DOHH2 (cell line): ENCODE measurements at regions not wholly inside any gene's neighbourhood (a gene's known extent, or its start where the extent isn't known, plus 50 kb on each side); places are given as distances from the start of the nearest gene placed in this dataset.

Source experiments
- H3F3A ChIP-seq: fragments of 200-600 bp; sonication (generic), shearing (Covaris generic); 2 replicates; pipeline ENCODE4 v1.6.0; 2016; ENCODE audit warnings: antibody characterized with exemption, mild to moderate bottlenecking; ENCODE audit not compliant: control insufficient read depth, insufficient read depth
- H3K27ac ChIP-seq: fragments of 200-600 bp; sonication (generic); 2 replicates; pipeline ENCODE4 v1.5.1; 2014; ENCODE audit warnings: low read depth, mild to moderate bottlenecking, low read length, moderate library complexity
- H3K27me3 ChIP-seq: fragments of 200-600 bp; sonication (generic); 2 replicates; pipeline ENCODE4 v1.6.1; 2014; ENCODE audit warnings: mild to moderate bottlenecking, low read length, mixed read lengths; ENCODE audit not compliant: control insufficient read depth
- H3K36me3 ChIP-seq: fragments of 200-600 bp; sonication (generic); 2 replicates; pipeline ENCODE4 v1.6.1; 2014; ENCODE audit warnings: mild to moderate bottlenecking, low read length, moderate library complexity, mixed read lengths; ENCODE audit not compliant: control insufficient read depth
- H3K4me1 ChIP-seq: fragments of 200-600 bp; sonication (generic); 2 replicates; pipeline ENCODE4 v1.6.1; 2014; ENCODE audit warnings: mild to moderate bottlenecking, low read length, mixed read lengths; ENCODE audit not compliant: control insufficient read depth
- H3K4me2 ChIP-seq: fragments of 200-600 bp; sonication (generic); 2 replicates; pipeline ENCODE4 v1.6.0; 2014; ENCODE audit warnings: mild to moderate bottlenecking, low read length, moderate library complexity
- H3K4me3 ChIP-seq: fragments of 200-600 bp; sonication (generic); 2 replicates; pipeline ENCODE4 v1.5.1; 2014; ENCODE audit warnings: mild to moderate bottlenecking, low read length, mixed read lengths
- H3K79me2 ChIP-seq: fragments of 200-600 bp; sonication (generic); 2 replicates; pipeline ENCODE4 v1.6.1; 2014; ENCODE audit warnings: mild to moderate bottlenecking, low read length, mixed read lengths; ENCODE audit not compliant: control insufficient read depth
- H3K9me2 ChIP-seq: fragments of 200-600 bp; sonication (generic); replicated peaks from 2 replicates; pipeline ENCODE4 v1.6.1; 2014; ENCODE audit warnings: mild to moderate bottlenecking, low read length, mixed read lengths; ENCODE audit not compliant: control insufficient read depth
- H3K9me3 ChIP-seq: fragments of 200-600 bp; sonication (generic); 2 replicates; pipeline ENCODE4 v1.6.1; 2014; ENCODE audit warnings: antibody characterized with exemption, low read length, mixed read lengths; ENCODE audit not compliant: control insufficient read depth, insufficient read depth
- H4K20me1 ChIP-seq: fragments of 200-600 bp; sonication (generic); 2 replicates; pipeline ENCODE4 v1.6.0; 2014; ENCODE audit warnings: low read depth, mild to moderate bottlenecking, antibody characterized with exemption, low read length, moderate library complexity; ENCODE audit not compliant: control insufficient read depth, insufficient read depth
- CTCF ChIP-seq: fragments of 200-600 bp; sonication (generic); IDR thresholded peaks from one replicate; pipeline ENCODE4 v1.5.1; 2014; ENCODE audit warnings: antibody characterized with exemption, mild to moderate bottlenecking, low read depth, low read length; ENCODE audit not compliant: poor library complexity, severe bottlenecking
- EZH2phosphoT487 ChIP-seq: fragments of 200-600 bp; sonication (generic); IDR thresholded peaks from 2 replicates; pipeline ENCODE4 v1.6.1; 2017; ENCODE audit warnings: borderline replicate concordance, mild to moderate bottlenecking, antibody characterized with exemption, low read length, moderate library complexity, mixed read lengths

DNA sequence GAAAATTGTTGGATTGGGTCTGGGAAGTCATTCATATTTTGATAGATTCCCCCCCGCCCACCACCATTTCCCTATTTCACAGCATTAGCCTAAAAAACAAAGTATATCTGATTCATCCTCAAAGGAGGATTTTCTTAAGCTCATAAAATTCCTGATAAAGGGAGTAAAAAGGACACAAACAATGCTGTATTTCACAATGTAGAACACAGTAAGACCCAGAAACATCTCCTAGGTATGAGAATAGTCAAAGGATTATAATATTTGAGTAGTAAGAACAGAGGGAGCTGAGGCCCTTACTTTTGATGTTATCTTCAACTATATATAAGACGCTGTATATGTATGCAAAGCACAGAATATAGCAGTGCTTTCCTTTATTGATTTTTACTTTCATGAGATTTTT lies 225.3 kb downstream of the TGFB2 start:
- Histone ChIP-seq H3K9me2 (no peaks in the 10 kb centered on the region), H3F3A (no peaks in the 10 kb centered on the region), H3K36me3 (no peaks in the 10 kb centered on the region), H3K27ac (no peak overlapping the region), H3K79me2 (no peaks in the 10 kb centered on the region), H4K20me1 (no peaks in the 10 kb centered on the region), H3K4me2 (no peak overlapping the region), H3K27me3 (no peaks in the 10 kb centered on the region), H3K4me3 (no peak overlapping the region), H3K9me3 (no peaks in the 10 kb centered on the region), H3K4me1 (no peaks in the 10 kb centered on the region)
- TF ChIP-seq CTCF (no peak), EZH2phosphoT487 (no peak)

DNA sequence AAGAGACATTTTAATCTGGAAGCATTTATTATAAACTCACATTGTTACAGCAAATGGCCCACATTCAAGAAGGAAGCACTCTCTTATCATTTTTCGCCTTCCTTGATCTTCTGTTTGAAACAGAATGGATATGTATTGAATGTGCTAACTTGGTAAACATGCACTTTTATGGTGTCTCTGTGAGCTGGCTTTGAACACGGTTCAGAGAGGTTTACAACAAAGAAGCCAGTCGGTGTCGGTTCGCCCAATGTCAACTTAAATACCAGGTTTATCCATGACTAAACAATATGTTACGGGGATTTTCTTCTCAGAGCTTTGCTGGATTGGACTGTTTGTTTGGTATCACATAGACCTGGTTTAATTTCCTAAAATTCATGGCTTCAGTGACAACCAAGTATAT lies 226.4 kb downstream of the TGFB2 start:
- no peaks in the 10 kb centered on the region for H3F3A ChIP-seq
- H3K9me2 ChIP-seq: no peaks in the 10 kb centered on the region
- no peak overlapping the region for H3K4me2 ChIP-seq
- no peaks in the 10 kb centered on the region for H3K4me1 ChIP-seq
- H3K4me3 ChIP-seq: no peak overlapping the region
- H3K27me3 ChIP-seq: no peaks in the 10 kb centered on the region
- H3K79me2 ChIP-seq: no peaks in the 10 kb centered on the region
- no peaks in the 10 kb centered on the region for H3K36me3 ChIP-seq
- H4K20me1 ChIP-seq: no peaks in the 10 kb centered on the region
- H3K9me3 ChIP-seq: no peaks in the 10 kb centered on the region
- TF ChIP-seq EZH2phosphoT487: no peak
- no peak for TF ChIP-seq CTCF
- no peak overlapping the region for H3K27ac ChIP-seq

DNA sequence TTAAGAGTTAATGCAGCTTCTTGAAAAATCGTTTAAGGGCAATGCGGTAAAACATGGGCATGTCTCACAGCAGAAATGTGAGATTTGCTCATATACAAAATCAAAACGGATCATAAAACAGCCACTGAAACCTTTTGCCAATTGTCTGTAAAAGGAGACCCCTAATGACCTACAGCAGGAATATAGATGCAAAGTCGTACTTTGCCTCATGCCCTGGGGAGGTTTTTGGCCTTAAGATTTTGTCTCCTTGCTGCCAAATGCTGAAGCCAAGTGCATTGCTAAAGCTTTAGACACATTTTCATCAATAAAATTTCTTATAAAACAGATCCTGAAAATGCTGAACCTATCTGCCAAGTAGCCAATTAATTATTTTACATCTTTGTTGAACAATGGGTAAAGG lies 226.9 kb downstream of the TGFB2 start:
- no peak overlapping the region for H3K27ac ChIP-seq
- no peaks in the 10 kb centered on the region for H3K4me1 ChIP-seq
- H3K27me3 ChIP-seq: no peaks in the 10 kb centered on the region

More for the DNA sequence above, 226.9 kb downstream of the TGFB2 start:
- Histone ChIP-seq H4K20me1 (no peaks in the 10 kb centered on the region), H3K9me2 (no peaks in the 10 kb centered on the region), H3K4me3 (no peak overlapping the region), H3K36me3 (no peaks in the 10 kb centered on the region), H3K4me2 (no peak overlapping the region), H3K79me2 (no peaks in the 10 kb centered on the region), H3F3A (no peaks in the 10 kb centered on the region), H3K9me3 (no peaks in the 10 kb centered on the region)
- TF ChIP-seq CTCF (no peak), EZH2phosphoT487 (no peak)
